PC-3 (cell line): ENCODE measurements at regions not wholly inside any gene's neighbourhood (a gene's known extent, or its start where the extent isn't known, plus 50 kb on each side); places are given as distances from the start of the nearest gene placed in this dataset.

Experiments
- ATAC-seq: fragments of 200-7000 bp; cut with Tn5 transposase; 2 replicates; pipeline ENCODE4 v1.9.1; 2020; ENCODE audit warnings: mild to moderate bottlenecking, moderate library complexity
- BruUV-seq: library from RNA; stranded (reverse); fragments of 400-500 nt; replicated peaks from 2 replicates; lab custom pipeline; 2021; lab: Mats Ljungman, UMichigan
- CTCF ChIA-PET: fragments of 300-600 bp; sonication (Branson Sonifier 250); formaldehyde crosslinking; loops from one replicate; lab custom pipeline; 2022; ENCODE audit warnings: antibody characterized with exemption; lab: Charles Lee
- POLR2A ChIA-PET: fragments of 300-600 bp; sonication (Branson Sonifier 250); formaldehyde crosslinking; loops from one replicate; lab custom pipeline; 2022; ENCODE audit warnings: antibody characterized with exemption; ENCODE audit not compliant: unreplicated experiment; lab: Charles Lee
- DNase-seq: peaks from one replicate; pipeline ENCODE4 v3.0.0-alpha.2; 2015
- H2AFZ ChIP-seq: fragments of 300-600 bp; sonication (generic); 2 replicates; pipeline ENCODE4 v1.6.0; 2016; ENCODE audit warnings: antibody characterized with exemption, low read length
- H3F3A ChIP-seq: fragments of 300-600 bp; sonication (generic); one replicate; pipeline ENCODE4 v1.6.0; 2017; ENCODE audit warnings: antibody characterized with exemption, low read length, control low read depth, mild to moderate bottlenecking; ENCODE audit not compliant: unreplicated experiment
- H3K27ac ChIP-seq: fragments of 300-600 bp; sonication (generic); 2 replicates; pipeline ENCODE4 v1.5.1; 2016; ENCODE audit warnings: mild to moderate bottlenecking, low read length
- H3K27me3 ChIP-seq: fragments of 300-600 bp; sonication (generic); 2 replicates; pipeline ENCODE4 v1.6.1; 2016; ENCODE audit warnings: low read length, mixed read lengths
- H3K36me3 ChIP-seq: fragments of 300-600 bp; sonication (generic); 2 replicates; pipeline ENCODE4 v1.6.1; 2016; ENCODE audit warnings: low read depth, mixed run types, low read length, mixed read lengths
- H3K4me1 ChIP-seq: fragments of 300-600 bp; sonication (generic); 2 replicates; pipeline ENCODE4 v1.5.1; 2016; ENCODE audit warnings: low read length; ENCODE audit not compliant: insufficient read depth
- H3K4me2 ChIP-seq: fragments of 300-600 bp; sonication (generic); 2 replicates; pipeline ENCODE4 v1.6.0; 2016; ENCODE audit warnings: low read length
- H3K4me3 ChIP-seq: fragments of 300-600 bp; sonication (generic); 2 replicates; pipeline ENCODE4 v1.5.1; 2016; ENCODE audit warnings: mild to moderate bottlenecking, low read length, mixed read lengths
- H3K79me2 ChIP-seq: fragments of 300-600 bp; sonication (generic); 2 replicates; pipeline ENCODE4 v1.6.1; 2017; ENCODE audit warnings: low read length, mixed read lengths
- H3K9ac ChIP-seq: fragments of 300-600 bp; sonication (generic); 2 replicates; pipeline ENCODE4 v1.6.0; 2016; ENCODE audit warnings: mild to moderate bottlenecking, low read length
- H3K9me2 ChIP-seq: fragments of 300-600 bp; sonication (generic); replicated peaks from 2 replicates; pipeline ENCODE4 v1.6.1; 2016; ENCODE audit warnings: mixed run types, low read length, mixed read lengths
- H3K9me3 ChIP-seq: fragments of 300-600 bp; sonication (generic); 2 replicates; pipeline ENCODE4 v1.6.1; 2016; ENCODE audit warnings: low read length, mixed read lengths
- H4K20me1 ChIP-seq: fragments of 300-600 bp; sonication (generic); 2 replicates; pipeline ENCODE4 v1.6.1; 2016; ENCODE audit warnings: low read length, mixed read lengths
- CTCF ChIP-seq: fragments of 300-600 bp; sonication (generic); conservative IDR thresholded peaks from 2 replicates; pipeline ENCODE4 v1.5.1; 2017; ENCODE audit warnings: antibody characterized with exemption, low read depth, mild to moderate bottlenecking, low read length
- EZH2 ChIP-seq: fragments of 300-600 bp; sonication (generic); IDR thresholded peaks from one replicate; pipeline ENCODE4 v1.6.1; 2017; ENCODE audit warnings: antibody characterized with exemption, mild to moderate bottlenecking, low read length; ENCODE audit not compliant: unreplicated experiment
- EZH2phosphoT487 ChIP-seq: fragments of 300-600 bp; sonication (generic); IDR thresholded peaks from 2 replicates; pipeline ENCODE4 v1.6.1; 2018; ENCODE audit warnings: mild to moderate bottlenecking, antibody characterized with exemption, low read length, borderline replicate concordance
- intact Hi-C: fragments of 100-400 bp; cut with micrococcal nuclease; formaldehyde crosslinking; loops from 2 replicates; pipeline ENCODE4 v1.9.0; 2023

- no TSS peak for BruUV-seq
- no peak for DNase-seq
- Histone ChIP-seq H3K27me3 (no peaks in the 10 kb centered on the region), H3K9ac (no peak overlapping the region), H3K9me3 (no peaks in the 10 kb centered on the region), H3K9me2 (no peaks in the 10 kb centered on the region), H3K79me2 (no peaks in the 10 kb centered on the region), H2AFZ (no peak overlapping the region), H3K36me3 (no peaks in the 10 kb centered on the region), H3K27ac (no peak overlapping the region), H3K4me1 (no peaks in the 10 kb centered on the region), H3F3A (no peaks in the 10 kb centered on the region), H3K4me3 (no peak overlapping the region), H4K20me1 (no peaks in the 10 kb centered on the region), H3K4me2 (no peak overlapping the region)
- ChIA-PET POLR2A (no interaction called here), CTCF (no interaction called here)
- intact Hi-C loops = no loop called here
- no peak for ATAC-seq
- TF ChIP-seq CTCF (no peak), EZH2 (no peak), EZH2phosphoT487 (no peak)
Observed at GRCh38 chr16:79532273-79532672, 68.3 kb downstream of the MAF start.

- H3K9me3 ChIP-seq = no peaks in the 10 kb centered on the region
- no TSS peak for BruUV-seq
- no peaks in the 10 kb centered on the region for H3K27me3 ChIP-seq
- CTCF ChIA-PET = no interaction called here
- intact Hi-C loops = no loop called here
- DNase-seq (no peak), ATAC-seq (no peak)
- no peaks in the 10 kb centered on the region for H3K79me2 ChIP-seq
- no peak overlapping the region for H3K9ac ChIP-seq
- no peaks in the 10 kb centered on the region for H3K36me3 ChIP-seq
- no peaks in the 10 kb centered on the region for H3F3A ChIP-seq
- no peaks in the 10 kb centered on the region for H3K9me2 ChIP-seq
- no peaks in the 10 kb centered on the region for H3K4me1 ChIP-seq
- H3K4me3 ChIP-seq = no peak overlapping the region
- H2AFZ ChIP-seq = no peak overlapping the region
- POLR2A ChIA-PET = no interaction called here
- no peak for TF ChIP-seq EZH2phosphoT487
- TF ChIP-seq CTCF = no peak
- H4K20me1 ChIP-seq = no peaks in the 10 kb centered on the region
- no peak overlapping the region for H3K27ac ChIP-seq
- no peak overlapping the region for H3K4me2 ChIP-seq
Observed at GRCh38 chr16:79528338-79528737, 72.2 kb downstream of the MAF start.

- H3K27ac ChIP-seq = no peak overlapping the region
- H3F3A ChIP-seq = no peaks in the 10 kb centered on the region
- H3K9ac ChIP-seq = no peak overlapping the region
- H3K9me2 ChIP-seq = no peaks in the 10 kb centered on the region
- intact Hi-C loops = no loop called here
- H2AFZ ChIP-seq = no peak overlapping the region
- no TSS peak for BruUV-seq
- ATAC-seq (no peak), DNase-seq (no peak)
- H4K20me1 ChIP-seq = no peaks in the 10 kb centered on the region
- H3K4me1 ChIP-seq = no peaks in the 10 kb centered on the region
- no peaks in the 10 kb centered on the region for H3K9me3 ChIP-seq
- H3K36me3 ChIP-seq = no peaks in the 10 kb centered on the region
- H3K79me2 ChIP-seq = no peaks in the 10 kb centered on the region
- POLR2A ChIA-PET = no interaction called here
- no peaks in the 10 kb centered on the region for H3K27me3 ChIP-seq
- no peak overlapping the region for H3K4me3 ChIP-seq
- TF ChIP-seq CTCF (no peak), EZH2 (no peak), EZH2phosphoT487 (no peak)
- no peak overlapping the region for H3K4me2 ChIP-seq
- CTCF ChIA-PET = no interaction called here
Observed at GRCh38 chr16:79523971-79524370, 76.6 kb downstream of the MAF start.
